K562 (cell line): ENCODE measurements at regions not wholly inside any gene's neighbourhood (a gene's known extent, or its start where the extent isn't known, plus 50 kb on each side); places are given as distances from the start of the nearest gene placed in this dataset.

ENCODE experiments used
- CTCF ChIP-seq, 3 experiments: IDR thresholded peaks in 2 of 3; conservative IDR thresholded peaks in 1 of 3; 2 replicates each; pipeline ENCODE4 v1.5.1; 2011 to 2012; ENCODE audit warnings: low read length in 3 of 3, mild to moderate bottlenecking in 3 of 3, control low read depth in 2 of 3, improper control_type of control experiment in 1 of 3, inconsistent platforms in 1 of 3, low read depth in 1 of 3, mixed read lengths in 1 of 3, moderate library complexity in 1 of 3; ENCODE audit not compliant: insufficient read depth in 2 of 3
- JUND ChIP-seq, 2 experiments: IDR thresholded peaks; 2 replicates in 1 of 2; 3 replicates in 1 of 2; pipeline ENCODE4 v1.6.1; 2011; ENCODE audit warnings: borderline replicate concordance in 2 of 2, low read depth in 2 of 2, low read length in 2 of 2, improper control_type of control experiment in 1 of 2, missing biosample characterization in 1 of 2, missing genetic modification characterization in 1 of 2, missing genetic modification reagents in 1 of 2
- RBM39 ChIP-seq: fragments of 200-400 bp; formaldehyde crosslinking; optimal IDR thresholded peaks from 2 replicates; pipeline ENCODE3; 2018; ENCODE audit warnings: low read depth, low read length

DNA sequence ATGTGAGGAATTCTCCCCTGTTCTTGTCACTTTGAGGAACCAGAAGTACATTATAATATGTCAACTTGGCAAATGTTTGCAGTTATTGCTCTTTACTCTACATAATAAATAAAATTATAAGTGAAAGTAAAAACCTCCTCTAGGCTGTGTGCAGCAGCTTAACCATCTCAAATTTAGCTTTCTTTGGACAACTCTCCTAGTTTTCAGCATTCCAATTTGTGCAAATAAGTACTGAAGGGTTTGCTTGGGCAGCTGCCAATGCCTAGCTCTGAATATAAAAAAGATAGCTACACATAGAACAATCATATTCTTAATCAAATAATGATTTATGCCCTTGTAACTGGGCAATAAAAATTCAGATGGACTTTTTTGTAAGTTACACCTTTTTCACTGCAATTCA lies 82.5 kb downstream of the GASK1B start:
- TF ChIP-seq JUND (IDR thresholded peaks at IDR 0.05; ENCODE audit: borderline replicate concordance, low read depth, low read length): no peak
- TF ChIP-seq JUND (tag; IDR thresholded peaks at IDR 0.05; ENCODE audit: borderline replicate concordance, low read depth, low read length): no peak
- no peak for TF ChIP-seq RBM39
- TF ChIP-seq CTCF (IDR thresholded peaks at IDR 0.05 in 2 of 3, conservative IDR thresholded peaks at IDR 0.05 in 1 of 3; ENCODE audit: insufficient read depth in 2 of 3, low read depth in 1 of 3, low read length in 3 of 3): no peak
